Heart left ventricle (tissue), 16 donors: ENCODE measurements at regions not wholly inside any gene's neighbourhood (a gene's known extent, or its start where the extent isn't known, plus 50 kb on each side); places are given as distances from the start of the nearest gene placed in this dataset.

Source experiments
- ATAC-seq, 4 donors: fragments of 200-7000 bp; cut with Tn5 transposase; one replicate each; pipeline ENCODE4 v1.9.1; 2020 to 2022; ENCODE audit warnings: moderate library complexity in 4 of 4, mild to moderate bottlenecking in 3 of 4, moderate number of reproducible peaks in 1 of 4
- DNase-seq, 5 donors: peaks; one replicate each; pipeline ENCODE4 v3.0.0-alpha.2; 2020
- H3K27ac ChIP-seq, 12 donors: fragments of 200-600 bp; sonication (generic) in 4 of 12; one replicate each; pipeline versions ENCODE4 v1.5.0 to v1.8.0; 2016 to 2022; ENCODE audit warnings: mild to moderate bottlenecking in 2 of 12
- H3K27me3 ChIP-seq, 9 donors: fragments of 200-600 bp; sonication (generic) in 2 of 9; one replicate each; pipeline versions ENCODE4 v1.5.1 to v1.8.0; 2016 to 2022; ENCODE audit warnings: mild to moderate bottlenecking in 3 of 9
- H3K36me3 ChIP-seq, 9 donors: fragments of 200-600 bp; sonication (generic) in 2 of 9; one replicate each; pipeline versions ENCODE4 v1.5.0 to v1.8.0; 2018 to 2022; ENCODE audit warnings: mild to moderate bottlenecking in 2 of 9
- H3K4me1 ChIP-seq, 12 donors: fragments of 200-600 bp; sonication (generic) in 4 of 12; one replicate each; pipeline versions ENCODE4 v1.5.0 to v1.8.0; 2016 to 2022; ENCODE audit warnings: mild to moderate bottlenecking in 3 of 12
- H3K4me3 ChIP-seq, 12 donors: fragments of 200-600 bp; sonication (generic) in 4 of 12; one replicate each; pipeline versions ENCODE4 v1.5.0 to v1.8.0; 2017 to 2022; ENCODE audit warnings: mild to moderate bottlenecking in 9 of 12, moderate library complexity in 4 of 12
- H3K9me3 ChIP-seq, 12 donors: fragments of 200-600 bp; sonication (generic) in 4 of 12; one replicate each; pipeline versions ENCODE4 v1.5.0 to v1.8.0; 2016 to 2022; ENCODE audit warnings: mild to moderate bottlenecking in 1 of 12
- POLR2A ChIP-seq, 2 donors: fragments of 450-650 bp; IDR thresholded peaks; one replicate each; pipeline ENCODE4 v1.6.1; 2017; ENCODE audit warnings: antibody characterized with exemption in 2 of 2, mild to moderate bottlenecking in 2 of 2, moderate library complexity in 2 of 2
- WGBS, 4 donors: extraction: QIAGEN DNeasy Blood & Tissue Kit in 2 of 4; methylation state at CpG; one replicate each; pipeline versions ENCODE4 v1.1.5 to v1.1.7; 2013 to 2018; 5-methylcytosine and 5-hydroxymethylcytosine counted together
- intact Hi-C, 10 donors: fragments of 100-400 bp; cut with DNase I; formaldehyde crosslinking; loops; one replicate each; pipeline versions ENCODE4 v1.11.1 to v1.14.2; 2022
- TF ChIP-seq, protein P1 (sequence below), 12 donors: fragments of 200-600 bp; sonication (generic) in 4 of 12; IDR thresholded peaks; one replicate each; pipeline versions ENCODE4 v1.5.0 to v1.8.0; 2018 to 2022; ENCODE audit warnings: antibody characterized with exemption in 12 of 12, mild to moderate bottlenecking in 5 of 12
- donor health status: ischemic (EF 13 %, LVEDD 7.1; RV severe dilation, severe dysfunction).
- donor health status: healthy with polysubstance abuse.
- donor health status: DM: no; HTN: yes; CAD: no.
- donor health status: DM: no; HTN: no; CAD: no.
- donor health status: ischemic (EF 25% LVEDD 6.9; RV normal size, moderate dysfunction).
- donor health status: ischemic (EF 25% LVEDD 5.7; RV mildly dilated, moderate dysfunction).
- donor health status: healthy.
- donor health status: DM: yes; HTN: yes; CAD: no.
- donor health status: ischemic (EF 35%, LVEDD 5.7; RV mildly dilated, moderate dysfunction).
- donor health status: nonischemic (EF 11% LVEDD 7.7; RV severe dilation, severe dysfunction).
- donor health status: DM: yes; HTN: yes; CAD: no.
- donor health status: PGD.
- donor health status: ischemic (EF 29% LVEDD 5.4; RV normal size, mild dysfunction).
- donor health status: nonischemic (EF 23%, LVEDD 6.1; RV moderate dilation, normal function).

DNA sequence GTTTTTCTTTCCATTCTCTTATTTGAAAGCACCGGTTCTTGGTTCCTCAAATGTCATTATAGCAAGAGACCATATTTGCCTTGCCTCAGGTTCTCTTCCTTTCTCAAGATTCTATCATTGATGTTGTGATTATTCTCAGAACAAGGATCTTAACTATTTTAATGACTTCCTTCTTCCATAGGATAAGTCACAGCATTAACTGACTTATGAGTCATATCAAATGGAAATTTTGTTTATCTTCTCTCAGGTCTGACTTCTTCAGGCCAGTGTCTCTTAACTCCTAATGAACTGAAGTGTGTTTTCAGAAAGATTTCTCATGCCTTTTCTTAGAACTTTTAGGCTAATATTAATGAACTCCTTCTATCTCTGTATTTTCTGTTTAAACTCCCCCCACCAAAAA lies 794.6 kb upstream of the LRRN3 start:
- WGBS, 4 donors, result 64 to 74% (median 72%) methylated on average over 1 of the region's 1 CpG
- ATAC-seq, result no peak

DNA sequence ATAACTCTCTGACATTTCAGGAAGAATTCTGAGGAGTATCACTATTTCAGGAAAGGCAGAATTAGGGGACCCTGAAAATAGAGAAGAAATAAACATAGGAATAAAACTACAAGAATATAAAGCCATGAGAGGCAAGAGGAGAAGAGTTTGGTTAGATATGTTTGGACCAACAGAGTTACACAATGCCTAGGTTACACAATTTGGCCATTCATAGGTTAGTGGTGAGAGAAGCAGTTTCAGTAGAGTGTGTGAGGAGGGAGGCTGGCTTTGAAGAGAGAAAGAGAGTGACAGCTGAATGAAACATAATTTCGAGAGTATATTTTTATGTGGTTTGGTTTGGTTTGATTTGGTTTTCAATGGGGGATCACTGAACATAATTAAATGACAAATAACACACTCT lies 783.2 kb upstream of the LRRN3 start:
- Histone ChIP-seq H3K36me3 (no peaks in the 10 kb centered on the region), H3K4me3 (no peak overlapping the region), H3K27me3 (no peaks in the 10 kb centered on the region), H3K4me1 (no peaks in the 10 kb centered on the region), H3K27ac (no peak overlapping the region), H3K9me3 (peaks cover 0 to 10% (median 5%) of the 10 kb centered on the region in 12 donors)
- intact Hi-C loops, result no loop called here
- TF ChIP-seq POLR2A (IDR thresholded peaks at IDR 0.05), result no peak
- TF ChIP-seq, protein P1, sequence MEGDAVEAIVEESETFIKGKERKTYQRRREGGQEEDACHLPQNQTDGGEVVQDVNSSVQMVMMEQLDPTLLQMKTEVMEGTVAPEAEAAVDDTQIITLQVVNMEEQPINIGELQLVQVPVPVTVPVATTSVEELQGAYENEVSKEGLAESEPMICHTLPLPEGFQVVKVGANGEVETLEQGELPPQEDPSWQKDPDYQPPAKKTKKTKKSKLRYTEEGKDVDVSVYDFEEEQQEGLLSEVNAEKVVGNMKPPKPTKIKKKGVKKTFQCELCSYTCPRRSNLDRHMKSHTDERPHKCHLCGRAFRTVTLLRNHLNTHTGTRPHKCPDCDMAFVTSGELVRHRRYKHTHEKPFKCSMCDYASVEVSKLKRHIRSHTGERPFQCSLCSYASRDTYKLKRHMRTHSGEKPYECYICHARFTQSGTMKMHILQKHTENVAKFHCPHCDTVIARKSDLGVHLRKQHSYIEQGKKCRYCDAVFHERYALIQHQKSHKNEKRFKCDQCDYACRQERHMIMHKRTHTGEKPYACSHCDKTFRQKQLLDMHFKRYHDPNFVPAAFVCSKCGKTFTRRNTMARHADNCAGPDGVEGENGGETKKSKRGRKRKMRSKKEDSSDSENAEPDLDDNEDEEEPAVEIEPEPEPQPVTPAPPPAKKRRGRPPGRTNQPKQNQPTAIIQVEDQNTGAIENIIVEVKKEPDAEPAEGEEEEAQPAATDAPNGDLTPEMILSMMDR (IDR thresholded peaks at IDR 0.05), result no peak
- DNase-seq, result no peak
- no peak for ATAC-seq
- WGBS, 4 donors, result 75 to 88% (median 84%) methylated on average over 1 of the region's 1 CpG

More for the DNA sequence above, 794.6 kb upstream of the LRRN3 start:
- no peaks in the 10 kb centered on the region for H3K27me3 ChIP-seq
- no peak for TF ChIP-seq POLR2A (IDR thresholded peaks at IDR 0.05)
- no peaks in the 10 kb centered on the region for H3K4me1 ChIP-seq
- peaks cover 0 to 5% (median 0%) of the 10 kb centered on the region in 12 donors for H3K9me3 ChIP-seq
- H3K27ac ChIP-seq, result no peak overlapping the region
- intact Hi-C loops, result no loop called here
- DNase-seq, result no peak
- no peak overlapping the region for H3K4me3 ChIP-seq
- H3K36me3 ChIP-seq, result no peaks in the 10 kb centered on the region

DNA sequence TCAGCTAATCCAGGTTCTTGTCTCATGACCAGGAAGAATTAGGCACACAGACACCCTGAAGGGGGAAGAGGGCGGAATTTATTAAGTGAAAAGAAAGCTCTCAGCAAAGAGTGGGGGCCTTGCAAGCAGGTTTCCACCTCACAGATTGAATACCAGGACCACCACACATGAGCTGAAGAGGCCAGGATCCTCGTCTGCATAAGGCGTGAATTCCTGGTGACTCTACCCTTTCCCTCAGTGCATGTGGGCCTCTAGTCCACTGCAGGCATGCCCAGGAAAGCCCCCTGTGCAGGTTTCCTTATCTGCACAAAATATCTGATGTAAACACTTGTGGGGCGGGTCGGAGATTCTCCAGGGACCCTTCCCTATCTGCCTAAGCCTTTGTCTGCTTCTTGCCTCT lies 782.1 kb upstream of the LRRN3 start:
- Histone ChIP-seq H3K9me3 (peaks cover 0 to 10% (median 5%) of the 10 kb centered on the region in 12 donors), H3K4me3 (no peak overlapping the region), H3K27me3 (no peaks in the 10 kb centered on the region), H3K36me3 (no peaks in the 10 kb centered on the region), H3K4me1 (no peaks in the 10 kb centered on the region), H3K27ac (no peak overlapping the region)
- 79 to 90% (median 86%) methylated on average over 5 of the region's 5 CpGs for WGBS, 4 donors
- no peak for TF ChIP-seq POLR2A (IDR thresholded peaks at IDR 0.05)
- TF ChIP-seq, protein P1 (IDR thresholded peaks at IDR 0.05), result no peak
- no peak for ATAC-seq
- intact Hi-C loops, result no loop called here
- no peak for DNase-seq

DNA sequence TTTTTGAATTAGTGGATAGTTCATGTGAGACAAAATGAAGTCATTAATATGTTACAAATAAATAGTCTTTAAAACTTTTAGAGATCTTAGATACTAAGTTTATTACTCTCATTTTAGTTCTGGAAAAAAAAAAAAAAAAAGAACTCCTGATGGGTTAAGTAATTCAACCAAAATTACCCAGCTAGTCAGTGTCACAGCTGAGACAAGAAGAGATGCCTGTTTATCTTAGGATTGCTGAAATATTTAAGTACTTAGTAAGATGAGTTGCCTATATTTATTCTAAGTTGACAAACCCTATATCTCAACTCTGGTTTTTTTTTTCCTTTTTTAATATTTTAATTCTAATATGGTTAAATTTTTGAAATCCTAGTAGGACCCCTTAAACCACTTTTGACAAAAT lies 781.0 kb upstream of the LRRN3 start:
- H3K9me3 ChIP-seq, result peaks cover 0 to 10% (median 5%) of the 10 kb centered on the region in 12 donors
- no peaks in the 10 kb centered on the region for H3K36me3 ChIP-seq
- intact Hi-C loops, result no loop called here
- ATAC-seq (no peak), DNase-seq (no peak)
- no peaks in the 10 kb centered on the region for H3K4me1 ChIP-seq
- H3K27ac ChIP-seq, result no peak overlapping the region
- no peaks in the 10 kb centered on the region for H3K27me3 ChIP-seq
- TF ChIP-seq POLR2A (IDR thresholded peaks at IDR 0.05), result no peak
- TF ChIP-seq, protein P1 (IDR thresholded peaks at IDR 0.05), result no peak
- H3K4me3 ChIP-seq, result no peak overlapping the region

DNA sequence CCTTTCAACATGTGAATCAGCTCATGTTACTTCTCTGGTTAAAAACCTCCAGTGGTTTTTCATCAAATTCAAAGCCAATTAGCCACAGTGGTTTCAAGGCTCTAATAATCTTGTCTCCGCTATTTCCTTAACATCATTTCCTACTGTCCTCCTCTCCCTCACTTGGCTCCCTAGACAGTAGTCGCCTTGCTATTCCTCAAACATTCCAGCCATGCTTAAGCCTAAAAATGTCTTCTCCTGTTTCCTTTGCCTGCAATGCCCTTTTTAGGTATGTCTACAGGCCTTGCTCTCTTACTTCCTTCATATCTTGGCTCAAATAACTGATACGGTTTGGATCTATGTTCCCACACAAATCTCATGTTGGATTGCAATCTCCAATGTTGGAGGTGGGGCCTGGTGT lies 779.4 kb upstream of the LRRN3 start:
- intact Hi-C loops, result no loop called here
- 51 to 60% (median 54%) methylated on average over 3 of the region's 3 CpGs for WGBS, 4 donors
- H3K4me1 ChIP-seq, result no peaks in the 10 kb centered on the region

More for the DNA sequence above, 779.4 kb upstream of the LRRN3 start:
- Histone ChIP-seq H3K27ac (no peak overlapping the region), H3K4me3 (no peak overlapping the region), H3K27me3 (no peaks in the 10 kb centered on the region), H3K36me3 (no peaks in the 10 kb centered on the region), H3K9me3 (peaks cover 0 to 10% (median 5%) of the 10 kb centered on the region in 12 donors)
- ATAC-seq, result no peak
- TF ChIP-seq, protein P1 (IDR thresholded peaks at IDR 0.05), result no peak
- no peak for TF ChIP-seq POLR2A (IDR thresholded peaks at IDR 0.05)
- no peak for DNase-seq
